NOMO-1 (cell line): ENCODE measurements at regions not wholly inside any gene's neighbourhood (a gene's known extent, or its start where the extent isn't known, plus 50 kb on each side); places are given as distances from the start of the nearest gene placed in this dataset.

Experiments used
- DNase-seq, 2 experiments: peaks; one replicate each; lab custom pipeline; 2025; ENCODE audit not compliant: unreplicated experiment in 2 of 2; lab: John Stamatoyannopoulos, UW

- no peak for DNase-seq
These were observed 63.2 kb upstream of the MIR17HG start for GRCh38 chr13:91284335-91284734.

GRCh38 chr13:91286317-91286716 lies 61.2 kb upstream of the MIR17HG start:
- DNase-seq: no peak

- no peak for DNase-seq
These were observed 56.4 kb upstream of the MIR17HG start for GRCh38 chr13:91291078-91291477.

GRCh38 chr13:91292630-91293221 lies 54.8 kb upstream of the MIR17HG start:
- no peak for DNase-seq

GRCh38 chr13:91295712-91296410 lies 51.6 kb upstream of the MIR17HG start:
- DNase-seq: no peak

- no peak for DNase-seq
These were observed 50.0 kb upstream of the MIR17HG start for GRCh38 chr13:91297503-91297902.
